A172 (cell line): ENCODE measurements at regions not wholly inside any gene's neighbourhood (a gene's known extent, or its start where the extent isn't known, plus 50 kb on each side); places are given as distances from the start of the nearest gene placed in this dataset.

Experiments
- DNase-seq: peaks from one replicate; pipeline ENCODE4 v3.0.0-alpha.2; 2015; ENCODE audit warnings: low spot score

DNA sequence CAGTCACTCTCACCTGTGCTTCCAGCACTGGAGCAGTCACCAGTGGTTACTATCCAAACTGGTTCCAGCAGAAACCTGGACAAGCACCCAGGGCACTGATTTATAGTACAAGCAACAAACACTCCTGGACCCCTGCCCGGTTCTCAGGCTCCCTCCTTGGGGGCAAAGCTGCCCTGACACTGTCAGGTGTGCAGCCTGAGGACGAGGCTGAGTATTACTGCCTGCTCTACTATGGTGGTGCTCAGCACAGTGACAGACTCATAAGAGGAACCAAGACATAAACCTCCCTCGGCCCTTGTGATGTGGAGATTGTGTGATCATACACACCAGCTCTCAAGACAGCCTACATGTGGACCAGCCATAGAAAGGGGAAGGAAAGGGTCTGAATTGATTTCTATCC is 113.3 kb downstream of the ZNF280B start:
- no peak for DNase-seq

DNA sequence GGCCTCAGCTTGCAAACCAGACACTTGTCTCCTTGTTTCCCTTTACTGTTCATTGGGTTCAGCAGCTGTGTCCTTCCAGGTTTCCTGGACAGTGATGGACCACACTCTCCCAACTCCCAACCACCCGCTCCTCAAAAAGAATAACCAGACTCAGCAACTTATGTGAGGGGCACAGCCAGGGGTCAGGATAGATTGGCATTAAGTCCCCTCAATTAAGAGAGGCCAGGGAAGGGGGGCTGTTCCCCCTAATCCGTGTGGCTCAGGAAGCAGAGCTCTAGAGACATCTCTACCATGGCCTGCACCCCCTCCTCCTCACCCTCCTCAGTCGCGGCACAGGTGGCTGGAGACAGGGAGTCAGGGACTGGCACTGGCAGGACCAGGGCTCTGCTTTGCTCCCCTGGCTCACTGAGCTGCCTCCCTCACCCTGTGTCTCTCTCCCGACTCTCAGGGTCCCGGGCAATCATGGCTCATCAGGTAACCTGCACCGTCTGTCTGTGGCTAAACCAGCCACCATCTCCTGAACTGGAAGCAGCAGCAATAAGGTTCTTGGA is 111.7 kb downstream of the ZNF280B start:
- no peak for DNase-seq

DNA sequence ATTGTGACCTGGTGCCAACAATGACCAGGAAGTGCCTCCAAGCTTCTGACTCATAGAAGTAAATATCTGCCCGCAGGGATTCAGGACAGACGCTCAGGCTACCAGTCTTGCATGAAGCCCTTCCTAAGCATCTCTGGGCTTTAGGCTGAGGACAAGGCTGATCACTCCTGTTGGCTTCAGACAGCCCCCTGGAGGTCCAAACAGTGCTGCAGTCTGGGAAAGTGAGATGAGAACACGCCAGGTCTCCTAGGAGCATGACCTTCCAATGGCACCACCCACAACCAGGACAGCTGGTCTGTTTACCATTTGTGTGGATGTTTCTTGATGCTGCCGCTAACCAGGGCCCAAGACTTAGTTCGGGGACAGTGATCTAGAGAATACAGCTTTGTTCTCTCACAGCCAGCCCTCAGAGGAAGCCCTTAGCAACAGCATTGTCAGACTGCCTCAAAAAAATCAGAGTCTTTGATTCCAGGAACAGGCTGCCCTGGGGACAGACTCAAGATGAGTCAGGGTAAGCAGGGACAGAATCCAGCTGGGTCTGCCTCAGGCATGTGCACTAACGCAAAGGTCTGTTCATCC is 111.2 kb downstream of the ZNF280B start:
- peak; percentile 69 for DNase-seq

DNA sequence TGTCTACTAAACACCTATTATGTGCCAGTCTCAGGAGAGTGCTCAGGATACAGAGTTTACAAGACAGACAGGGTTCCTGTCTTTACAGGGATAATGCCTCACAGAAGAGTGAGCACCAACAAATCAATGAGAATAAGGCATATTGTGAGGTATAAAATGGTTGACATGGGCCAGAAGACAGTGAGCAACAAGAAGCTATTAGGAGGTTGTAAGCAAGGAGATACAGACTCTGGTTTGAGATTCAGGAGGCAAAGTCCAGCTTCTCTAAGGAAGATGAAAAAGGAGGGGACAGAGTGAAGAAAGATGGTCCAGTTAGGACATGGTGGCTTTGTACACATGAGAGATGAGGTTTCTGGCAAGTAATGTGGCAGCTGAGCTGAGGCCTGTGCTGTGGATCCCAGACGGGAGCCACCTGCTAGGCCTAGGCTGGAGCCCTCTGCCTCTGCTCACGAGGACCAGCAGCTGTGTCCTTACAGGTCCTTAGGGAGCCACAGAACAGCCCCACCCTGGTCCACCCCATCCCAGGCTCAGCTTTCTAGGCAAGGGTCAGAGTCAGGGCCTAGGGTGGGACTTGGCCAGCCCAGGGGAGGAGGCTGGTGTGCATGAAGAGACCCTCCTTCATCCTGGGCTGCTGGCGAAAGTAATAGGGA is 110.5 kb downstream of the ZNF280B start:
- DNase-seq = no peak

DNA sequence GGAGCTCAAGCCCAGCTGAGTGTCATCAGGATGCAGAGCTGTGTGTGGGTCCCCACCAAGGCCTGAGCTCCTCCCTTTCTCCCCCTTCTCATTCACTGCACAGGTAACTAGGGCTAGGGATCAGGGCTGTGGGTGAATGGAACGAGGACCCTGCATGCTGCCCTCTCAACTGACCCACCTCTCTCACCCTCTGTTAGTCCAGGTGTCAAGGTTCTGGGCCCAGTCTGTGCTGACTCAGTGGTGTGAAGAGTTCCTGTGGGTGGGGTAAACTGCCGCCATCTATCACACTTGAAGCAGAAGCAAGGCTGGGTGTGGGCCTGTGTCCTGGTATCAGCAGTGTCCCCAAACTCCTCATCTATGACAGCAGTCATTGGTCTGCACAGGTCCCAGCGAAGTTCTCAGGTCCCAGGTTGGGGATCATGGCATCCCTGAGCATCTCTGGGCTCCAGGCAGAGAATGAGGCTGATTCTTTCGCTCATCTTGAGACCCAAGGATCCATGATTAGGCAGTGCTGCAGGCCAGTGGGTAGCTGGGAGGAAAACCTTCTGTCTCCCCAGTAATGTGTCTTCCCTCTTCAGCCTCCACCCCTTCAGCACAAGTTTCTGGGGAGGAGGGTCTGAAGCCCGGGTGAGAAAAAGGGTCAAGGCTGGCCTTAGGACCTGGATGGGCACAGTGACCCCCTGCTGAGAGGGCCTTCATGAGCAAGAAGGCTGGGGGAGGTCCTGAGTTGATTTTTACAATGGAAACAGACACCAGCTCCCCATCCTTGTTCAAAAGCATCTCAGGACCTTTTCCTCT is 109.8 kb downstream of the ZNF280B start:
- DNase-seq = no peak

DNA sequence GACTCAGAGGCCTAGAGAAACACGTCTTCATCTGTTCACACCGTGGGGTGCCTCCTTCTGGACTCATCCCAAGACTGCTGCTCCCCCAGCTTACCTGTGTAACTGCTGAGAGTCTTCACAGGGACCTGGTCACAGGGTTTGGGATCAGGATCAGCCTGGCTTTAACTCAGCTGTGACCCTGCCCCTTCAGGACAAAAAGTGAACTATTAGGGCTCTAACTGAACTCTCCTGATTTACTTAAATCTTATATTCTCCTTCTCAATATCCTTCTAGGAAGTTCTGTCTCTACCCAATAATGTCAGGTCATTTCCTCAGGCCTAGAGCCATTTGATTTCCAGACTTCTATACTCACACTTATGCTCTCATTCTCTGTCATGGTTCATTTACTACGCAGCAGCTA is 108.4 kb downstream of the ZNF280B start:
- no peak for DNase-seq

DNA sequence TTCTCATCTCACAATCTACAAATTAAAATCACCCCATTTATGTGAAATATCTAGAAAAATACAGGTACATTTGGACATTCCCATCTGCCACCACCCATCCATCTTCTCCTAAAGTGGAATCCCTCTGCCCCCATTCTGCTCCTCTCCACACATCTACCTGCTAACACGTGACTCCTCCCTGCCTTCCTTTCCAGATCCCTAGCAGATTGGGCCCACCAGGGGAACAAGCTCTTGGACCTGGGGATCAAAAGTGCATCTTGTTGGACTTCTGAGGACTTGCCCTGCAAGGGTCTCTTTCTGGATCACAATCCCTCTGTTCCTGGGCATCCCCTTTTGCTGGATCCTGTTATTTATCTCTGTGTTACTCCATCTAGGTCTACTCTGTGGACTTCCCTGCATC is 107.6 kb downstream of the ZNF280B start:
- DNase-seq = no peak

DNA sequence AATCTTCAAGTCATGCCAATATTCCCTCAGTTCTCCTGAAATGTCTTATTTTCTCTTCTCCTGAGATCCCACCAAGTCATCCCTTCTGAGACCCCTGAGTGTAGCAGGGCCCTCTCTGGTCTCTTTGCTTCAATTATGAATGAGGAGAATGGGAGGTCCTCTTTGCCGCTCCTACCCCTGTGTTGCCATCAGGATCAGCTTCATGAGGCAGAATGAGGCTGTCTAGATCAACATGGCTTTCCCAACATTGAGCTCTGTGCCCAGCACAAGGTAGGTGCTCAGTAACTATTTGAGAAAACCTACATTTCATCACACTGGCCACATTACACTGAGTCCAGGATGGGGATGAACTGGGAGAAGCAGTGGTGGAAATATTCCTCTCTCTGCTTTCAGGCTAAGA is 107.2 kb downstream of the ZNF280B start:
- DNase-seq = no peak

DNA sequence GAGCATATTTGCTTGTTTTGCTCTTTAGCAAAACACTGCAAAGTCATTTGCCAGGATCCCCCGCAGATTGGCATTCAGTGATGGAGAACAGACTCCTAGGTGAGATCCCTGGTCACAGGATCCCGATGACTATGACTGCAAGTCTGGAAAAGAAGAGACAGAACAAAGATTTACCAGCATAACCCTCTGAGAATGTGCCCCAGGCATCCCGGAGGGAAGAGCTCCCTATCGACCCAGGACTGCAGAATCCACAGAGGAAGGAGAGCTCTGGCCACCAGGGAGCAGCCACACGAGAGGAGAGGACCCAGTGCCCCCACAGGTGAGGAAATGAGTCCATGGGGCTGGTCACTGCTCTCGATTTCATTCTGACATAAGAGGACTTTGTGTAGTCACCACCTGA is 105.2 kb downstream of the ZNF280B start:
- DNase-seq = no peak

DNA sequence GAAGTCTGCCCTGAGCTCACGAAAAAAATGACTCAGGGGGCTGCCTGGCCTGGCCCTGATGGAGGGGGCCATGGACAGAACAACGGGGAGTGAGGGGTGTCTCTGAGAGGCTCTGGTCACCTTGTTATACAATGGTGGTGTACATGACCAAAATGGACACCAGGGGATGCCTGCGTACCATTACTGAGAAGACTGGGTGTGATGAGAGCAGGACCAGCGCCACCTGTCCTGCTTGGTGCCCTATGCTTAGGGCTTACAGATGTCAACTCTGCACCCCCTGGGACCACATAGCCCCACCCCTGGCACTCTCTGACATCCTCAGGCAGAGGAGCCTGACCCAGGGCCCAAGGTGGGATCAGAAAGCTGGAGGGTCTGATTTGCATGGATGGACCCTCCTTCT is 104.8 kb downstream of the ZNF280B start:
- no peak for DNase-seq

DNA sequence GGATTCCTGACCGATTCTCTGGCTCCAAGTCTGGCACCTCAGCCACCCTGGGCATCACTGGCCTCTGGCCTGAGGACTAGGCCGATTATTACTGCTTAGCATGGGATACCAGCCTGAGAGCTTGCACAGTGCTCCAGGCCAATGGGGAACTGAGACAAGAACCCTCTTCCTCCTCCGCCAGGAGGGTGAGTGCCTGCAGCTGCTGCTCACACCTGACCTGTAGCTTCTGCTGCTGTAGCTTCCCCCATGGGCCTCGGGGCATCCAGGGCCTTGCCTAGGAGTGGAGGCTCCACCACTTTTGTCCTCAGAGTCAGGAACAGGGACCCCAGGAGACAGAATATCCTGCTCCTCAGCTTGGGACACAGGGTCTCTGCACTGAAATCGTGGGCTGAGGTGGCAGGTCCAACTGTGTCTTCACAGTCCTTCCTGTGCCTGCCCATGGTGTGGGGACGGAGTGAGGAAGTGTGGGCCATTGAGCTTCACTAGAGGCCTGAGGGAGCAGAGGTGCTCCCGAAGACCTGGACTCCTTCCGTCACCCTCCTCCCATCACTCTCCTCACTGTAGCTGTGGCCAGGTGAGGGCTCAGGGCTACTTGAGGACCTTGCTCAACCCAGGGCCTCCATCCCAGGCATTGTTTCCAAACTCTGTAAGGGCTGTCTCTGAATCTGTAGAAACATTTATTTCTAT is 103.8 kb downstream of the ZNF280B start:
- no peak for DNase-seq

DNA sequence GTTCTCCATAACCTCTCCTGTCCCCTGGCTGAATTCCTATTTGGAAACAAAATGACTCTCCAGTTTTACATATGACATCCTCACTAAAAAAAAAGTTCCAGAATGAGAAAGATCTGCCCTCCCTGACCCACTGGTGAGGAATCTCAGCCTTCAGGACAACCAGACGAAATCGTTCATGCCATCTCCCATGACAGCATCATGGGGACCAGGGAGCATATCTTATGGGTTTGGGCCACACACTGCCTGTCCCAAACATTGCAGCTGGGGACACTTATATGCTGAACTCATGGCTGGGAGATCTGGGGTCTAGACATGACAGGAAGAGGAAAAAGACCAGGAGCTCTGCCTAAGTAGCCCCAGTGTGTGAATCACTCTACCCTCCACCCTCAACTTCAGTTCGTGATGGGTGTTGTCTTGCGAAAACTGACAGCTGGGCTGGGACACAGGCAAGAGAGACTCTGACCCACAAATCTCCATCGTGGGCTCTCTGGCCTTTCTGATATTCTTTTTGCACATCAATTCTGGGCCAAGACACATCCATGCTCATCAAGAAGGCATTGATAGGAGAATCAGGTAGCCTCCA is 102.0 kb downstream of the ZNF280B start:
- DNase-seq = no peak

DNA sequence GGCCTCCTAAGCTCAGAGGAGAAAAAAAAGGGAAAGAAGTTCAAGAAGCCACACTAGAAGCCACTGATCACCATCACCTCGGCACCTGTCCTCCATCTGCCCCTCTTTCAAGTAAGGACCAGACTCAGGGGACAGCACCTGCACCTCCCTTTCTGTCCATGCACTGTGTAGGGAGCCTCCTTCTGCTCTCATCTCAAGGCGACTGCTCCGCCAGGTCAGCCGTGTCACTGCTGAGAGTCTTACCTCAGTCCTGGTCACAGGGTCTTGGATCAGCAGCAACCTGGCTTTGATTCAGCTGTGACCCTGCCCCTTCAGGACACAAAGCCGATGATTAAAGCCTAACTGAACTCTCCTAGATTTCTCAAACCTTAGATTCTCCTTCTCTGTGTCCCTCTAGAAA is 101.5 kb downstream of the ZNF280B start:
- DNase-seq = no peak

DNA sequence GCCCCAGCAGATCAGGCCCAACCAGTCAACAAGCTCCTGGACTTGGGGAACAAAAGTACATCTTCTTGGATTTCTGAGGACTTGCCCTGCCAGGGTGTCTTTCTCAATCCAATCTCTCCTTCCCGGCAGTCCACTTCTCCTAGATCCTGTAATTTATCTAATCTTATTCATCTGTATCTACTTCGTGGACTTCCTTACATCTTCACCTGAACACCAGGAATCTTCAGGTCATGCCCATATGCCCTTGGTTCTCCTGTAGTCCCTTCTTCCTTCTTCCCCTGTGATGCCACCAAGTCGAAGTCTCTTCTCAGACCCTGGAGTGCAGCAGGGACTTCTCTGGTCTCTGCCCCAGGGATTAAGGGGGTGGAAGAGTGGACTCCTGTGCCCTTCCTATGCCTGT is 100.3 kb downstream of the ZNF280B start:
- DNase-seq = no peak

DNA sequence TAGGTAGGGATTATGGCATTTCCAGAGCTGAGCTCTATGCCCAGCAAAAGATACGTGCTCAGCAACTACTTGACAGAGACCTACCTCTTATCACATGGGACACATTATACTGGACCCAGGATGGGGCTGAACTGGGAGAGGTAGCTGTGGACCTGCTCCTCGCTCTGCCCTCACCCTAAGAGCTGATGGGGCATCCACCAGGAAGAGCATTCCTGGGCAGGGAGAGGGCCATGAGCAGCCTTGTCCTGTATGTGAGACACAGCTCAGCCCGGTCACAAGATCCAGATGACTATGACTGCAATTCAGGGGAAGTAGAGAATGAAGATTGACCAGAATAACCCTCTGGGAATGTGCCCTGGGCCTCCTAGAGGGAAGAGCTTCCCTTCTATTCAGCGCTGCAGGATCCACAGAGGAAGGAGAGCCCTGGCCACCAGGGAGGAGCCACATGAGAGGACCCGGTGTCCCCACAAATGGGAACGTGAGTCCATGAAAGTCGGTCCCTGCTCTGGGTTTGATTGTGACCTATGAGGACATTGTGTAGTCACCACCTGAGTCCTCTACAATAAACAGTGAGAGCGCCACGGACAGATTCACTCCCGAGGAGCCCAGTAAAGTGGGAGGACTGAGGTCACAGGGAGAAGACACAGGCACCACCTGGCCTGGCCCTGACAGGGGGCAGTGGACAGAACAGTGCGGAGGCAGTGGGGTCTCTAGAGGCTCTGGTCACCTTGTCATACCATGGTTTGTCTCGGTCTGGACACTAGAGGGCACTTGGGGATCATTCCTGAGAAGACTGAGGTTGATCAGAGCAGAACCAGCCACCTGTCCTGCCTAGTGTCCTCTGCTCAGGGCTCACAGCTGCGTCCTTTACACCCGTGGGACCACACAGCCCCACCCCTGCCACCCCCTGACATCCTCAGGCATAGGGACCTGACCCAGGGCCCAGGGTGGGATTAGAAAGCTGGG is 99.5 kb downstream of the ZNF280B start:
- peak; percentile 12 for DNase-seq

DNA sequence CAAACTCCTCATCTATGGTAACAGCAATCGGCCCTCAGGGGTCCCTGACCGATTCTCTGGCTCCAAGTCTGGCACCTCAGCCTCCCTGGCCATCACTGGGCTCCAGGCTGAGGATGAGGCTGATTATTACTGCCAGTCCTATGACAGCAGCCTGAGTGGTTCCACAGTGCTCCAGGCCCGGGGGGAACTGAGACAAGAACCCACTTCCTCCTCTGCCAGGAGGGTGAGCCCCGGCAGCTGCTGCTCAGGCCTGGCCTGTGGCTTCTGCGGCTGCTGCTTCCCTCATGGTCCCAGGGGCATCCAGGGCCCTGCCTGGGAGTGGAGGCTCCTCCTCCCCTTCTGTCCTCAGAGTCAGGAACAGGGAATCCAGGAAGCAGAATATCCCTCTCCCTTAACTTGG is 98.4 kb downstream of the ZNF280B start:
- no peak for DNase-seq

DNA sequence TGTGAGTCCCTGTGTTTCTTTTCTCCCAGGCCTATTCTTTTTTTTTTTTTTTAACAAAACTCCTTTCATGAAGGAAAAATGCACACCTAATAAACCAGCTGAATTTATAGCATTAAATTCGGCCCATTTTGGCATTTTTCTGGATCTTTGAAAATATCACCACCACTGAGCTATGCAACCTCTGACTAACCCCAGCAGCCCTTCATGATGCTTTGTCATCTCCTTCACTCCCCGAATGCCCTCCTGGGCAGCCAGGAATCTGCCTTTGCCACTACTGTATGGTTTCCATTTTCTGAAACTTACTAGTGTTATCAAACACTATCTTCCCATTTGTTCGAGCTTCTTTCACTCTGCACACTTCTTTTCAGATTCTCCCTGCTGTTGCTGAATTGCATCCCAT is 97.9 kb downstream of the ZNF280B start:
- no peak for DNase-seq

DNA sequence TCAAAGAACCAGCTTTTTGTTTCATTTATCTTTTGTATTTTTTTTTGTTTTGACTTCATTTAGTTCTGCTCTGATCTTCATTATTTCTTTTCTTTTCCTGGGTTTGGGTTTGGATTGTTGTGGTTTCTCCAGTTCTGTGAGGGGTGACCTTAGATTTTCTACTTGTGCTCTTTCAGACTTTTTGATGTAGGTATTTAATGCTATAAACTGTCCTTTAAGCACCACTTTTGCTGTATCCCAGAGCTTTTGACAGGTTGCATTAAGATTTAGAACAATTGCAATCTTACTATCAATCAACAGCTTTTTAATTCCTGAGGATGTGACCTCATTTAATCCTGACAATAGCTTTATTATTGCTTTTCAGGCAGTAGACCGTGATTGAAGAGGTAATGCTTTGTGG is 94.3 kb downstream of the ZNF280B start:
- DNase-seq = no peak

DNA sequence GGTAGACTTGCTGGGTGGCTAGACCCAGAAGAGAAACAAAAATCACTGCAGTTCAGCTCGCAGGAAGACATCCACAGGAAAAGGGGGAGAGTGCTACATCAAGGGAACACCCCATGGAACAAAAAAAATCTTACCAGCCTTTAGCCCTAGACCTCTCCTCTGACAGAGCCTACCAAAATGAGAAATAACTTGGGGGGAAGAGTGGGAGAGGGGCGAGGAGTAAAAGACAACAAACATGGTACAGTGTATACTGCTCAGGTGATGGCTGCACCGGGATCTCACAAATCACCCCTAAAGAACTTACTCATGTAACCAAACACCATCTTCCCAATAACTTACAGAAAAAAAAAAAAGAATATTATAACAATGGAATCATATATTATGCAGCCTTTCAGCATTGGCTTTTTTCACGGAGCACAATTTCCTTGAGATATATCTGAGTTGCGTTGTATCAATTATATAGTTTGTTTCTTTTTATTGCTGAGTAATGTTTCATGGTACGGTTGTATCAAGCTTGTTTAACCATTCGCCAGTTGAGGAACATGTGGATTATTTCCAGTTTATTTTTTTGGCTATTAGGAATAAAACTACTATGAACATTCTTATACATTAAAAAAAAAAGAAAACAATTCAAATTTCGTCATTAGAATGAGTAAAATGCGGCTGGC is 90.9 kb downstream of the ZNF280B start:
- no peak for DNase-seq

DNA sequence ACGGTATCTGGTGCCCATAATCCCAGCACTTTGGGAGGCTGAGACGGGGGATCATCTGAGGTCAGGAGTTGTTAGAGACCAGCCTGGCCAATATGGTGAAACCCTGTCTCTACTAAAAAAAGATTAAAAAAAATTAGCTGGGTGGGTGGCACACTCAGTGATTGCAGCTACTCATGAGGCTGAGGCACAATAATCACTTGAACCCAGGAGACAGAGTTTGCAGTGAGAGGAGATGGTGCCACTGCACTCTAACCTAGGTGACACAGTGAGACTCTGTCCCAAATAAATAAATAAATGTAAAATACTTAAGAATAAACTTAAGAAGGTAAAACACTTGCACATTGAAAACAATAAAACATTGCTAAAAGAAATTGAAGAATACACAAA is 90.4 kb downstream of the ZNF280B start:
- no peak for DNase-seq
